K562 (cell line): ENCODE measurements at regions not wholly inside any gene's neighbourhood (a gene's known extent, or its start where the extent isn't known, plus 50 kb on each side); places are given as distances from the start of the nearest gene placed in this dataset.

Experiments used
- PTBP1 ChIP-seq: fragments of 200-400 bp; formaldehyde crosslinking; IDR thresholded peaks from 2 replicates; pipeline ENCODE4 v1.6.1; 2017; ENCODE audit warnings: low read depth, low read length
- RBM14 ChIP-seq: fragments of 200-400 bp; formaldehyde crosslinking; IDR thresholded peaks from 2 replicates; pipeline ENCODE4 v1.6.1; 2018; ENCODE audit warnings: low read depth, mild to moderate bottlenecking, low read length, moderate library complexity, borderline replicate concordance; ENCODE audit not compliant: insufficient read depth
- TF ChIP-seq, protein P1 (sequence below), 2 experiments: IDR thresholded peaks; 2 replicates each; pipeline ENCODE4 v1.6.1; 2011; ENCODE audit warnings: borderline replicate concordance in 1 of 2, control low read depth in 1 of 2, low read depth in 1 of 2, low read length in 1 of 2, mild to moderate bottlenecking in 1 of 2, mixed read lengths in 1 of 2, moderate library complexity in 1 of 2; ENCODE audit not compliant: insufficient read depth in 1 of 2, insufficient read length in 1 of 2, poor library complexity in 1 of 2, severe bottlenecking in 1 of 2; ENCODE audit errors: extremely low read depth in 1 of 2
- TF ChIP-seq, protein P2 (sequence below): fragments of 250-450 bp; sonication (Bioruptor Pico); IDR thresholded peaks from 2 replicates; pipeline ENCODE4 v1.5.0; 2021
- TF ChIP-seq, protein P3 (sequence below): fragments of 250-450 bp; sonication (Bioruptor Pico); IDR thresholded peaks from 2 replicates; pipeline ENCODE4 v1.8.0; 2022; ENCODE audit warnings: moderate library complexity, mild to moderate bottlenecking, inconsistent platforms

DNA sequence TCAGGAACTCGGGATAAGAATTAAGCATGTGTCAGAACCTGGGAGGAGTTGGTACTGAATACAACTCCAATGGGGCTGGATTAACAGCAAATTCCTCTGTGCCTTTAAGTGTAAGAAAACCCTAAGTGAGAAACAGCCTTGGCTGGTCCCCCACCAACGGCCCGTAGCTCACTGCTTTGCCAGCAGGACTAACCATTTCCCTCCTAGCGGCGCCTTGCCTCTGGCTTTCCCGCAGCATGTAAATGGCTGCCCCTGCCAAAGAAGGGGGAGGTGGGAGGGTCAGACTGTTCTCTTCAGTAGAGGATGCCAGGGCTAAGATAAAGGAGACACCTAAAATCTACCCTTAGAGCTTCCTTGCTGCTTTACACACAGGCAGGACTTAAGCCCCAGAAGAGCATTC is 51.0 kb upstream of the SH3GL3 start (continued):
- TF ChIP-seq, protein P1, sequence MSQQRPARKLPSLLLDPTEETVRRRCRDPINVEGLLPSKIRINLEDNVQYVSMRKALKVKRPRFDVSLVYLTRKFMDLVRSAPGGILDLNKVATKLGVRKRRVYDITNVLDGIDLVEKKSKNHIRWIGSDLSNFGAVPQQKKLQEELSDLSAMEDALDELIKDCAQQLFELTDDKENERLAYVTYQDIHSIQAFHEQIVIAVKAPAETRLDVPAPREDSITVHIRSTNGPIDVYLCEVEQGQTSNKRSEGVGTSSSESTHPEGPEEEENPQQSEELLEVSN (IDR thresholded peaks at IDR 0.05; ENCODE audit: borderline replicate concordance in 1 of 2, extremely low read depth in 1 of 2, insufficient read depth in 1 of 2, insufficient read length in 1 of 2, low read depth in 1 of 2, low read length in 1 of 2, poor library complexity in 1 of 2, severe bottlenecking in 1 of 2) = no peak
- TF ChIP-seq, protein P2, sequence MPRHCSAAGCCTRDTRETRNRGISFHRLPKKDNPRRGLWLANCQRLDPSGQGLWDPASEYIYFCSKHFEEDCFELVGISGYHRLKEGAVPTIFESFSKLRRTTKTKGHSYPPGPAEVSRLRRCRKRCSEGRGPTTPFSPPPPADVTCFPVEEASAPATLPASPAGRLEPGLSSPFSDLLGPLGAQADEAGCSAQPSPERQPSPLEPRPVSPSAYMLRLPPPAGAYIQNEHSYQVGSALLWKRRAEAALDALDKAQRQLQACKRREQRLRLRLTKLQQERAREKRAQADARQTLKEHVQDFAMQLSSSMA (CRISPR knock-in tag) = no peak
- TF ChIP-seq RBM14 (no peak), PTBP1 (no peak)
- TF ChIP-seq, protein P3, sequence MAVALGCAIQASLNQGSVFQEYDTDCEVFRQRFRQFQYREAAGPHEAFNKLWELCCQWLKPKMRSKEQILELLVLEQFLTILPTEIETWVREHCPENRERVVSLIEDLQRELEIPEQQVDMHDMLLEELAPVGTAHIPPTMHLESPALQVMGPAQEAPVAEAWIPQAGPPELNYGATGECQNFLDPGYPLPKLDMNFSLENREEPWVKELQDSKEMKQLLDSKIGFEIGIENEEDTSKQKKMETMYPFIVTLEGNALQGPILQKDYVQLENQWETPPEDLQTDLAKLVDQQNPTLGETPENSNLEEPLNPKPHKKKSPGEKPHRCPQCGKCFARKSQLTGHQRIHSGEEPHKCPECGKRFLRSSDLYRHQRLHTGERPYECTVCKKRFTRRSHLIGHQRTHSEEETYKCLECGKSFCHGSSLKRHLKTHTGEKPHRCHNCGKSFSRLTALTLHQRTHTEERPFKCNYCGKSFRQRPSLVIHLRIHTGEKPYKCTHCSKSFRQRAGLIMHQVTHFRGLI (CRISPR knock-in tag) = no peak
